ENCODE measurements at regions not wholly inside any gene's neighbourhood (a gene's known extent, or its start where the extent isn't known, plus 50 kb on each side); places are given as distances from the start of the nearest gene placed in this dataset.

- ChIA-PET RAD21 (ENCODE audit: low non-redundant PET in 1 of 2, low total read pairs in 2 of 2, uncharacterized antibody in 2 of 2, unreplicated experiment in 2 of 2) (no interaction called here), CTCF (no interaction called here), POLR2A (no interaction called here)
- H3K9me3 ChIP-seq (ENCODE audit: control insufficient read depth in 1 of 2, insufficient read depth in 1 of 2, low read depth in 1 of 2, low read length in 2 of 2) = peaks cover 5 to 11% of the 10 kb centered on the region in 2 experiments; a peak in 2 of 4 replicates
- H3K27ac ChIP-seq (ENCODE audit: low read depth, low read length) = no peak overlapping the region
- BruUV-seq (replicated peaks) = no TSS peak
- H3K4me2 ChIP-seq (ENCODE audit: low read length) = no peak overlapping the region
- H3K9me2 ChIP-seq (ENCODE audit: insufficient read depth) = no peaks in the 10 kb centered on the region
- no peak overlapping the region for H3K9ac ChIP-seq (ENCODE audit: low read length)
- no peak overlapping the region for H3K4me3 ChIP-seq (replicated peaks in 1 of 2; ENCODE audit: low read depth in 1 of 2, low read length in 2 of 2)
- H3K27me3 ChIP-seq (ENCODE audit: insufficient read depth, low read length) = no peaks in the 10 kb centered on the region
- H4K20me1 ChIP-seq (ENCODE audit: insufficient read depth) = no peaks in the 10 kb centered on the region
- intact Hi-C loops (cut with micrococcal nuclease) = no loop called here
- no peaks in the 10 kb centered on the region for H3K4me1 ChIP-seq (ENCODE audit: control insufficient read depth in 1 of 2, insufficient read depth in 2 of 2, low read length in 2 of 2)
- H3K79me2 ChIP-seq (ENCODE audit: insufficient read depth, low read length) = no peaks in the 10 kb centered on the region
- DNase-seq (ENCODE audit: low read depth, low spot score) = no peak
- no peak overlapping the region for H2AFZ ChIP-seq (ENCODE audit: low read depth, low read length, poor library complexity, severe bottlenecking)
- no peak for ATAC-seq
- H3K36me3 ChIP-seq (ENCODE audit: control insufficient read depth in 1 of 2, insufficient read depth in 2 of 2, low read length in 2 of 2) = no peaks in the 10 kb centered on the region
- TF ChIP-seq FOSL1 (IDR thresholded peaks at IDR 0.05; ENCODE audit: low read depth) (no peak), ZBTB33 (IDR thresholded peaks at IDR 0.05; ENCODE audit: extremely low read depth, insufficient replicate concordance, low read length) (no peak), MAX (IDR thresholded peaks at IDR 0.05) (no peak), ZNF274 (IDR thresholded peaks at IDR 0.05; ENCODE audit: low read depth, low read length) (no peak), EZH2 (IDR thresholded peaks at IDR 0.05) (no peak), SIN3A (IDR thresholded peaks at IDR 0.05; ENCODE audit: low read depth) (no peak), TCF7L2 (IDR thresholded peaks at IDR 0.05; ENCODE audit: borderline replicate concordance, extremely low read depth, insufficient read depth, insufficient read length) (no peak), ZFX (IDR thresholded peaks at IDR 0.05) (no peak), EZH2phosphoT487 (IDR thresholded peaks at IDR 0.05; ENCODE audit: borderline replicate concordance) (no peak), POLR2AphosphoS5 (IDR thresholded peaks at IDR 0.05; ENCODE audit: low read depth, low read length) (no peak), CBX3 (IDR thresholded peaks at IDR 0.05; ENCODE audit: low read depth) (no peak), CTCF (IDR thresholded peaks at IDR 0.05 in 2 of 3, conservative IDR thresholded peaks at IDR 0.05 in 1 of 3; ENCODE audit: borderline replicate concordance in 1 of 3, insufficient read depth in 1 of 3, low read depth in 2 of 3, low read length in 2 of 3) (no peak), RAD21 (IDR thresholded peaks at IDR 0.05; ENCODE audit: low read depth) (no peak), SRF (IDR thresholded peaks at IDR 0.05; ENCODE audit: low read depth) (no peak), POLR2A (IDR thresholded peaks at IDR 0.05; ENCODE audit: borderline replicate concordance, extremely low read depth, insufficient read depth, insufficient read length) (no peak), CEBPB (IDR thresholded peaks at IDR 0.05; ENCODE audit: low read depth) (no peak), ATF3 (IDR thresholded peaks at IDR 0.05) (no peak), YY1 (IDR thresholded peaks at IDR 0.05; ENCODE audit: extremely low read depth, insufficient replicate concordance, low read depth, low read length) (no peak), REST (IDR thresholded peaks at IDR 0.05; ENCODE audit: low read depth) (no peak)
These were observed 890.5 kb upstream of the CTNND2 start for GRCh38 chr5:12794476-12795332.

All from HCT116 (cell line).